ENCODE measurements at regions not wholly inside any gene's neighbourhood (a gene's known extent, or its start where the extent isn't known, plus 50 kb on each side); places are given as distances from the start of the nearest gene placed in this dataset.
"Not testable (repeated sequence)": the region's sequence is repeated elsewhere in the genome, so short reads cannot be mapped to it uniquely, and the experiment has no call there.

- not testable (repeated sequence) for H3K27me3 ChIP-seq (ENCODE audit: insufficient read depth, poor library complexity, severe bottlenecking); H3K36me3 ChIP-seq (ENCODE audit: low read depth); H3K4me1 ChIP-seq (ENCODE audit: insufficient read depth, poor library complexity, severe bottlenecking); DNase-seq (ENCODE audit: low spot score); H3K9me3 ChIP-seq (ENCODE audit: severe bottlenecking); H3K4me3 ChIP-seq (ENCODE audit: severe bottlenecking); H3K27ac ChIP-seq (ENCODE audit: poor library complexity, severe bottlenecking); ATAC-seq (ENCODE audit: low read depth)
These were observed 125.9 kb upstream of the ZNF658 start for GRCh38 chr9:66774618-66775017.

DNA sequence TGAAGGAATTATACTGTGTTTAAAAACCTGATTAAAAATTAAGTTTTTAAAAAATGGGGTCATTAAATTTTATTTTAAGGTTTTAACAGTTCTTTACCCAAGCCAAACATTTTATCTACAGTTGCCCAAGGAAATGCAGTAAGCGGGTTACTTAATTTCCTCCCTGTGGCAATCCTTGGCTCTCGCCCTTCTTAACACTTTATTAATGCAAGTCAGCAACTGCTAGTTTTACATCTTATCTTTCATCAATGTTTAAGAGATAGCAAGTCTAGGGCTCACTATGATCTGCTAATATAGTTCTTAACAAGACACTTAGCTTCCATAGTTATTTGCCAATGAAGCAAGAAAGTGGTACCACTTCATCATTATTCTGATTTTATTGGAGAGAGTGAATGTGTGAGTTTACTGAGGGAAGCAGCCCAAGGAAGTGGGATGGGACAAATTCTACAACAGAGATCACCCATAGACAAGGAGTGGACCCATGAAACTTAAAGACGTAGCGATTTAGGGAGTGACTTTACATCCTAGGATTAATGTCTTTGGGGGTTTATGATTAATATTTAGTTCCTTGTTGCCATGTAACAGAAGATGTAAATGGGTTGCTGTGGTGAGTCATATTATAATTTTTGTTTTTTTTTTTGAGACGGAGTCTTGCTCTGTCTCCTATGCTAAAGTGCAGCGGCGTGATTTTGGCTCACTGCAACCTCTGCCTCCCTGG lies 120.4 kb upstream of the ZNF658 start:
- not testable (repeated sequence) for H3K36me3 ChIP-seq (ENCODE audit: low read depth); H3K27ac ChIP-seq (ENCODE audit: poor library complexity, severe bottlenecking); ATAC-seq (ENCODE audit: low read depth); H3K4me1 ChIP-seq (ENCODE audit: insufficient read depth, poor library complexity, severe bottlenecking); H3K27me3 ChIP-seq (ENCODE audit: insufficient read depth, poor library complexity, severe bottlenecking); DNase-seq (ENCODE audit: low spot score); H3K9me3 ChIP-seq (ENCODE audit: severe bottlenecking); H3K4me3 ChIP-seq (ENCODE audit: severe bottlenecking)

DNA sequence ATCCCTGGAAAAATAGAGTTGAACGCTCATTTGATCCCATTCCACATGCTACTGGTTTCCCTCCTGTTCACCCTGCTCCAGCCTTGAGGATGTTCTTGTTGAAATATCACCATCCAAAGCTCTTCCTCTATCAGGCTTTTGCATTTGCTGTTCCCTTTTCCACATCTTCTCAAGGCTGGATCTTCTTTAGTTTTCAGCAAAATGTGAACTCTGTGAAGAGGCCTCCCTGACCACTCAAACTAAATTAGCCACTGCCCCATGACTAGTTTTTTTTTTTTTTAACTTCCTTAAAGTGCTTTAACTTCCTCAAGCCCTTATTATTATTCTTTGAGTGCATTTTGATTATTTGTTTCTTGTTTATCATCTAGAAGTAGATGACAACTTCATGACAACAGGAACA lies 119.3 kb upstream of the ZNF658 start:
- H3K27me3 ChIP-seq (ENCODE audit: insufficient read depth, poor library complexity, severe bottlenecking); H3K4me3 ChIP-seq (ENCODE audit: severe bottlenecking); H3K36me3 ChIP-seq (ENCODE audit: low read depth); H3K9me3 ChIP-seq (ENCODE audit: severe bottlenecking); ATAC-seq (ENCODE audit: low read depth); H3K27ac ChIP-seq (ENCODE audit: poor library complexity, severe bottlenecking); H3K4me1 ChIP-seq (ENCODE audit: insufficient read depth, poor library complexity, severe bottlenecking); DNase-seq (ENCODE audit: low spot score): not testable (repeated sequence)

GRCh38 chr9:66782010-66782409 lies 118.5 kb upstream of the ZNF658 start:
- H3K27ac ChIP-seq (ENCODE audit: poor library complexity, severe bottlenecking); H3K4me3 ChIP-seq (ENCODE audit: severe bottlenecking); H3K9me3 ChIP-seq (ENCODE audit: severe bottlenecking); H3K27me3 ChIP-seq (ENCODE audit: insufficient read depth, poor library complexity, severe bottlenecking); DNase-seq (ENCODE audit: low spot score); H3K4me1 ChIP-seq (ENCODE audit: insufficient read depth, poor library complexity, severe bottlenecking); ATAC-seq (ENCODE audit: low read depth); H3K36me3 ChIP-seq (ENCODE audit: low read depth): not testable (repeated sequence)

- not testable (repeated sequence) for ATAC-seq (ENCODE audit: low read depth); H3K9me3 ChIP-seq (ENCODE audit: severe bottlenecking); H3K27ac ChIP-seq (ENCODE audit: poor library complexity, severe bottlenecking); DNase-seq (ENCODE audit: low spot score); H3K27me3 ChIP-seq (ENCODE audit: insufficient read depth, poor library complexity, severe bottlenecking); H3K36me3 ChIP-seq (ENCODE audit: low read depth); H3K4me3 ChIP-seq (ENCODE audit: severe bottlenecking); H3K4me1 ChIP-seq (ENCODE audit: insufficient read depth, poor library complexity, severe bottlenecking)
These were observed 114.9 kb upstream of the ZNF658 start for GRCh38 chr9:66785603-66786002.

DNA sequence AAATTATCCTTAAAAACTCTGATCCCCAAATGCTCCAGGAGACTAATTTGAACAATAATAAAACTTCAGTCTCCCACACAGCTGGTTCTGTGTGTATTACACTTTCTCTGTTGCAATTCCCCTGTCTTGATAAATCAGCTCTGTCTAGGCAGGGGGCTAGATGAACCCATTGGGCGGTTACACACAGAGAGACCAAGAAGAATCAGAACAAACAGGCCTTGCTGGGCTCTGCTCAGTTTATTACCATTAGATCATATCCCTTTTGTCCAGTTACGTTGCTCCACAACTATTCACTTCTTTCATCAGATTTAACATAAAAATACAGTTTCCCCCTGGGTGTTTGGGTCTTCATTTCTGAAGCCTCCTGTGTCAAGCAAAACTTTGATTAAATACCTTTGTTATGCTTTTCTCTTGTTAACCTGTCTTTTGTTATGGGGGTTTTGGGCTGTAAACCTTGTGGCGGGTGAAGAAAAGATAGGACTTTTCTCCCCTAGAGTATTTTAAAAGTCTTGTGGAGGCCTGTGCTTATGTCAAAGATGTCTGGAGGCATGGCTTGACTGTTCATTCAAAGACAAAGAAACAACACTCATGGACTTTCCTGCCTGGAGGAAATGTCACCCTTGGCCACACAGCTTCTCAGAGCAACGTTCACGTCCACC lies 109.3 kb upstream of the ZNF658 start:
- not testable (repeated sequence) for H3K4me1 ChIP-seq (ENCODE audit: insufficient read depth, poor library complexity, severe bottlenecking); ATAC-seq (ENCODE audit: low read depth); H3K27ac ChIP-seq (ENCODE audit: poor library complexity, severe bottlenecking); H3K4me3 ChIP-seq (ENCODE audit: severe bottlenecking); H3K27me3 ChIP-seq (ENCODE audit: insufficient read depth, poor library complexity, severe bottlenecking); DNase-seq (ENCODE audit: low spot score); H3K9me3 ChIP-seq (ENCODE audit: severe bottlenecking); H3K36me3 ChIP-seq (ENCODE audit: low read depth)

GRCh38 chr9:66794769-66795168 lies 105.8 kb upstream of the ZNF658 start:
- H3K4me3 ChIP-seq (ENCODE audit: severe bottlenecking); H3K9me3 ChIP-seq (ENCODE audit: severe bottlenecking); ATAC-seq (ENCODE audit: low read depth); H3K27ac ChIP-seq (ENCODE audit: poor library complexity, severe bottlenecking); H3K4me1 ChIP-seq (ENCODE audit: insufficient read depth, poor library complexity, severe bottlenecking); H3K27me3 ChIP-seq (ENCODE audit: insufficient read depth, poor library complexity, severe bottlenecking); DNase-seq (ENCODE audit: low spot score); H3K36me3 ChIP-seq (ENCODE audit: low read depth): not testable (repeated sequence)

- H3K9me3 ChIP-seq (ENCODE audit: severe bottlenecking); H3K4me1 ChIP-seq (ENCODE audit: insufficient read depth, poor library complexity, severe bottlenecking); DNase-seq (ENCODE audit: low spot score); H3K27ac ChIP-seq (ENCODE audit: poor library complexity, severe bottlenecking); H3K4me3 ChIP-seq (ENCODE audit: severe bottlenecking); H3K36me3 ChIP-seq (ENCODE audit: low read depth); H3K27me3 ChIP-seq (ENCODE audit: insufficient read depth, poor library complexity, severe bottlenecking): not testable (repeated sequence)
- peak; percentile 92 for ATAC-seq (ENCODE audit: low read depth)
These were observed 104.6 kb upstream of the ZNF658 start for GRCh38 chr9:66795723-66796503.

DNA sequence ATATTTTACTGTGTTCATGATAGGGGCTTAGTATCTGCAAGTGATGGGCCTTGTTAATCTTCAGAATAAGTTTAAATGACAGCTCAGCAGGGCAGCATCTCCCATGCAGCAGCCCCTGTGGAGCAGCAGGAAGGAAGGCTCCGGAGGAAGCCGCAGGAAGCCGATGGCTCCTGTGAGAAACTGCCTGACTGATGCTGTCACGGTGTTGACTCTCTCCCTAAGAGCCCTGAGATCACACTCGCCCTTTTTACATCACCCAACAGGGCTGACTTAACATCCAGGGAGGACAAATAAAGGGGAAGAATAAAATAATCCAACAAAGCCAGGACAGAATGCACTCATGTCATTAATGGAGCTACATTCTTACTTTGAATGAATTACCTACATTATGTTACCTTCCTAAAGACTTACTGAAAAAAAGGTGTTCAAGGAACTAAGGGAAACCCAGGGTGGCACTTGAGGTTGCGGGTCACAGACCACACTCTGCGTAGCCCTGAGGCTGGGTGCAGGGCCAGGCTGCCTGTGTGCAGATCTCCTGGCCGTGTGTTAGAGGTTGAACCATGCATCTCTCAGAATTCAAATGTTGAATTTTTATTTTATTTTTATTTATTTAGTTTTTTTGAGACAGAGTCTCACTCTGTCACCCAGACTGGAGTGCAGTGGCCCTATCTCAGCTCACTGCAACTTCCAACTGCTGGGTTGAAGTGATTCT lies 102.5 kb upstream of the ZNF658 start:
- not testable (repeated sequence) for H3K27me3 ChIP-seq (ENCODE audit: insufficient read depth, poor library complexity, severe bottlenecking); ATAC-seq (ENCODE audit: low read depth); H3K27ac ChIP-seq (ENCODE audit: poor library complexity, severe bottlenecking); H3K4me1 ChIP-seq (ENCODE audit: insufficient read depth, poor library complexity, severe bottlenecking); H3K4me3 ChIP-seq (ENCODE audit: severe bottlenecking); DNase-seq (ENCODE audit: low spot score); H3K9me3 ChIP-seq (ENCODE audit: severe bottlenecking); H3K36me3 ChIP-seq (ENCODE audit: low read depth)

DNA sequence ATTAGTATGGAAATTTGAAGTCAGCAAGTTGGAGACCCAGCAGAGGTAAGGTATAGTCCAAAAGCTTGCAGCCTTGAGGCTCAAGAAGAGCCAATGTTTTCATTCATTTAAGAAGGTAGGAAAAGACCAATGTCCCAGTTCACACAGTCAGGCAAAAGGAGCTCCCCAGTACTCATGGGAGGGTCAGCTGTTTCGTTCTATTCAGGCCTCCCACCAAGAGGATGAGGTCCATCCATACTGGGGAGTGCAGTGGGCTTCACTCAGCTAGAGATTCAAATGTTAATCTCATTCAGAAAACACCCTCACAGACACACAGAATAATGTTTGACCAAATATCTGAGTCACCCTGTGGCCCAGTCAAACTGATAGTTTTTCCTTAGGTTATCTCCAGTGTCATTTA lies 96.9 kb upstream of the ZNF658 start:
- DNase-seq (ENCODE audit: low spot score); H3K27ac ChIP-seq (ENCODE audit: poor library complexity, severe bottlenecking); H3K4me1 ChIP-seq (ENCODE audit: insufficient read depth, poor library complexity, severe bottlenecking): not testable (repeated sequence)

DNA sequence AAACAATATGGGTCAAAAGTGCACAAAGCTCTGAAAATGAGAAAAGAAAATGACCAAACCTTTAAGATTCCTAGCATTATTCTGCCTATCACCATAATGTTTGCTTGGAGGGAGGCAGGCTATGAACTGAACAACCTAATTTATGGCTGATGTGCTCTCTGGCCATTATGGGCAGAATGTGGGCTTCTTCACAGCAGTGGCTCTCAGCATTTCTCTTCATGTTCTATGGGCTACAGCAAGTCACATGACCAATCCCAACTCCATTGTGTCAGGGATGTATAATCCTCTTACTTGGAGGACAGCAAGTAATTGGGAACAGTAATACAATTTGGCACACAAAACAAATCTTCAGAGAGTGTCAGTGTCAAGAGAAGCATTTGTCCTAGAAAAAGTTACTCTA lies 90.3 kb upstream of the ZNF658 start:
- H3K27me3 ChIP-seq (ENCODE audit: insufficient read depth, poor library complexity, severe bottlenecking); ATAC-seq (ENCODE audit: low read depth); DNase-seq (ENCODE audit: low spot score); H3K4me3 ChIP-seq (ENCODE audit: severe bottlenecking); H3K4me1 ChIP-seq (ENCODE audit: insufficient read depth, poor library complexity, severe bottlenecking); H3K27ac ChIP-seq (ENCODE audit: poor library complexity, severe bottlenecking); H3K9me3 ChIP-seq (ENCODE audit: severe bottlenecking); H3K36me3 ChIP-seq (ENCODE audit: low read depth): not testable (repeated sequence)

More for the DNA sequence above, 96.9 kb upstream of the ZNF658 start:
- not testable (repeated sequence) for ATAC-seq (ENCODE audit: low read depth); H3K4me3 ChIP-seq (ENCODE audit: severe bottlenecking); H3K27me3 ChIP-seq (ENCODE audit: insufficient read depth, poor library complexity, severe bottlenecking); H3K36me3 ChIP-seq (ENCODE audit: low read depth); H3K9me3 ChIP-seq (ENCODE audit: severe bottlenecking)

Measured in RWPE2 (cell line).